CD4-positive, alpha-beta memory T cell (primary cell): ENCODE measurements at regions not wholly inside any gene's neighbourhood (a gene's known extent, or its start where the extent isn't known, plus 50 kb on each side); places are given as distances from the start of the nearest gene placed in this dataset.

Source experiments
- CTCF ChIA-PET: fragments of 350-600 bp; sonication (Branson Sonifier 250); formaldehyde crosslinking; loops from one replicate; lab custom pipeline; 2021; ENCODE audit warnings: inconsistent platforms; ENCODE audit not compliant: partially characterized antibody; lab: Charles Lee
- POLR2A ChIA-PET: fragments of 350-600 bp; sonication (Branson Sonifier 250); formaldehyde crosslinking; loops from one replicate; lab custom pipeline; 2021; ENCODE audit not compliant: partially characterized antibody; lab: Charles Lee
- DNase-seq, 5 donors: peaks; one replicate each; pipeline versions ENCODE4 v3.0.0 to v3.0.0-alpha.2; 2020 to 2022; ENCODE audit warnings: mixed read lengths in 1 of 5
- H3K27ac ChIP-seq: one replicate; pipeline ENCODE4 v1.7.0; 2013; ENCODE audit warnings: low read depth, low read length
- H3K27me3 ChIP-seq: 2 replicates; pipeline ENCODE4 v1.7.0; 2013; ENCODE audit warnings: mild to moderate bottlenecking, low read length, moderate library complexity; ENCODE audit not compliant: insufficient read depth
- H3K36me3 ChIP-seq: 2 replicates; pipeline ENCODE4 v1.7.0; 2013; ENCODE audit warnings: mild to moderate bottlenecking, low read length, moderate library complexity; ENCODE audit not compliant: insufficient read depth
- H3K4me1 ChIP-seq: 2 replicates; pipeline ENCODE4 v1.7.0; 2013; ENCODE audit warnings: mild to moderate bottlenecking, low read length, moderate library complexity; ENCODE audit not compliant: insufficient read depth
- H3K4me3 ChIP-seq, 2 donors: one replicate each; pipeline ENCODE4 v1.7.0; 2013; ENCODE audit warnings: low read length in 2 of 2, mild to moderate bottlenecking in 1 of 2
- H3K9me3 ChIP-seq, 2 donors: one replicate each; pipeline ENCODE4 v1.7.0; 2013; ENCODE audit warnings: low read length in 2 of 2, control low read depth in 1 of 2; ENCODE audit not compliant: control insufficient read depth in 1 of 2
- H3K27ac Mint-ChIP-seq, 7 donors: one replicate each; pipeline ENCODE4 v1.8.0; 2020 to 2021; ENCODE audit warnings: mixed read lengths in 7 of 7, mild to moderate bottlenecking in 6 of 7, inconsistent platforms in 3 of 7, moderate library complexity in 3 of 7
- H3K27me3 Mint-ChIP-seq, 2 donors: one replicate each; pipeline ENCODE4 v1.8.0; 2020 to 2021; ENCODE audit warnings: mixed read lengths in 2 of 2
- H3K36me3 Mint-ChIP-seq, 2 donors: one replicate each; pipeline ENCODE4 v1.8.0; 2020 to 2021; ENCODE audit warnings: mixed read lengths in 2 of 2, inconsistent platforms in 1 of 2, mild to moderate bottlenecking in 1 of 2
- H3K4me1 Mint-ChIP-seq, 4 donors: one replicate each; pipeline ENCODE4 v1.8.0; 2020 to 2021; ENCODE audit warnings: mixed read lengths in 4 of 4, mild to moderate bottlenecking in 1 of 4
- H3K4me3 Mint-ChIP-seq, 8 donors: one replicate each; pipeline ENCODE4 v1.8.0; 2020 to 2021; ENCODE audit warnings: mixed read lengths in 8 of 8, mild to moderate bottlenecking in 7 of 8, moderate library complexity in 6 of 8, inconsistent platforms in 3 of 8
- H3K9me3 Mint-ChIP-seq, 8 donors: one replicate each; pipeline ENCODE4 v1.8.0; 2020 to 2021; ENCODE audit warnings: mixed read lengths in 8 of 8, mild to moderate bottlenecking in 5 of 8, inconsistent platforms in 3 of 8, moderate library complexity in 1 of 8
- intact Hi-C: fragments of 100-400 bp; cut with micrococcal nuclease; formaldehyde crosslinking; loops from one replicate; pipeline ENCODE4 v1.15.1; 2023

DNA sequence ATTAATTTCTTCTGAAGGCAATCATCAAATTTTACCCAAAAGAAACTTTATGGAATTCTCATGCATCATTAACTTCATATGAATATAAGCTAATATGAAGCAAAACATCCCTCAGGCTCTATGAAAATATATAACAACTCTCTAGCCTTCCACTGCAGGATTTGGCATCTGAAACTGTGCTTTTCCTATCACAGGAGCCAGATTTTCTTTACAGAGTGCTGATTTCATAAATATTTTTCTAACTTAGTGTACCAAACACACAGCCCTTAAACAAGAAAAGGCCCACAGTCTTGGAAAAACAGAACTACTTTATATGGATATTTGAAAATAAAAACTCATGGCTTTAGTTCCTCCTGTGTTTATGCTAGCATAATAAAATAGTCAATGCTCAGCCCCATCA lies 559.5 kb upstream of the CHRM3 start:
- Mint-ChIP-seq H3K4me1 (no peaks in the 10 kb centered on the region), H3K9me3 (peaks cover 6 to 39% (median 16%) of the 10 kb centered on the region in 8 donors), H3K27me3 (no peaks in the 10 kb centered on the region), H3K36me3 (no peaks in the 10 kb centered on the region), H3K4me3 (no peak overlapping the region), H3K27ac (no peak overlapping the region)
- no peak overlapping the region for H3K27ac ChIP-seq
- no peak for DNase-seq
- no peaks in the 10 kb centered on the region for H3K36me3 ChIP-seq
- no peaks in the 10 kb centered on the region for H3K4me1 ChIP-seq
- intact Hi-C loops, result no loop called here
- POLR2A ChIA-PET, result no interaction called here
- no peaks in the 10 kb centered on the region for H3K27me3 ChIP-seq
- H3K9me3 ChIP-seq, result no peaks in the 10 kb centered on the region
- no peak overlapping the region for H3K4me3 ChIP-seq
- CTCF ChIA-PET, result no interaction called here

DNA sequence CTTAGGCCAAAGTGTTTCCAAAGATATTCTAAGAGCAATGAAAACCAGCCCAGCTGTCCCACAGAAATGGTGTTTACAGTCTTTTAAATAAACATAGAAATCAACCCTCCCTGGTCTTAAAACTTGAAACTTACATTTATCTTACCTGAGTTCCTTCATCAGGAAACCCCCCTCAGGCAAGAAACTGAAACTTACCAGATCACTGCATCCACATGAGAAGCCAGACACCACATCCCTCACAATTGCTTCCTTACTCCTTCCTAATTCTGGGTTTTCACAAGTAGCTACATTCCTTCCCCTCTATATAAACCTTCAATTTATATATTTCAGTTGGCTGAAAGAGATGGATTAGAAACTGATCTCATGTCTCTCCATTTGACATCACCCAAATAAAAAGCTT lies 563.0 kb upstream of the CHRM3 start:
- intact Hi-C loops, result no loop called here
- H3K4me1 Mint-ChIP-seq, result no peaks in the 10 kb centered on the region

DNA sequence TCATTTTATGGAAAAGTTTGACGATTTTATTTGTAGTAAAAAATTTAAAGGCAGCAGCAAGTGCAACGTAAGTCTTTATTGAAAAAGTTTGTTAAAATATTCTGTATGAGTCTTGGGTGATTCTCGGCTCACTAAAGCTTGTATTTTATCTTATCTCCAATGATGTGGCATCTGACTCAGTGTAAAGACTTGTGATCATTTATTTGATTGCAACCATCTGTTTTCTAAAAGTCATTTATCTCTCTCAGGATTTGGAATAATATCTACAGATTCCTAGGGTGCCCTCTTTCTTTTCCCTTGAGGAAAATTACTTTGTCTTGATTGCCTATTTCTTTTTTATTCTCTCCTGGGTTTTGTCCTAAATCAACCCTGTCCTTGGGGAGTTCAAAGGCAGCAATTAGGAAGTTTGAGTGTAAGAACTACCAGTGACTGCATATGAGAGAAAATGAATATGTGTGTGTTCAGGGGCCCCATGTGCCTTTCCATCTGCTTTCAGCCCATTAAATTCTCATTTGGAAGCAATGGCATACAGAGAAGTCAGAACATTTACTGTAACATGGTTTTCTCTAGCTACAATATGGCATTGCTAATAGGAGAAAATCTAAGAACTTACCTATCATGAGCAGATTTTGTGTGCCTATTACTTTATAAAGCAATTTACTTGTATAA lies 575.0 kb upstream of the CHRM3 start:
- no peak overlapping the region for H3K27ac Mint-ChIP-seq
- no peaks in the 10 kb centered on the region for H3K27me3 Mint-ChIP-seq
- Histone ChIP-seq H3K27ac (no peak overlapping the region), H3K9me3 (no peaks in the 10 kb centered on the region), H3K36me3 (no peaks in the 10 kb centered on the region), H3K27me3 (no peaks in the 10 kb centered on the region), H3K4me1 (no peaks in the 10 kb centered on the region), H3K4me3 (no peak overlapping the region)
- intact Hi-C loops, result no loop called here
- CTCF ChIA-PET, result no interaction called here
- H3K4me3 Mint-ChIP-seq, result no peak overlapping the region
- H3K4me1 Mint-ChIP-seq, result no peaks in the 10 kb centered on the region
- H3K9me3 Mint-ChIP-seq, result peaks cover 2 to 16% (median 5%) of the 10 kb centered on the region in 8 donors
- H3K36me3 Mint-ChIP-seq, result no peaks in the 10 kb centered on the region
- POLR2A ChIA-PET, result no interaction called here
- no peak for DNase-seq

More for the DNA sequence above, 563.0 kb upstream of the CHRM3 start:
- peaks cover 2 to 21% (median 7%) of the 10 kb centered on the region in 8 donors for H3K9me3 Mint-ChIP-seq
- no peak overlapping the region for H3K27ac Mint-ChIP-seq
- no peaks in the 10 kb centered on the region for H3K27me3 Mint-ChIP-seq
- H3K4me3 ChIP-seq, result no peak overlapping the region
- no peaks in the 10 kb centered on the region for H3K4me1 ChIP-seq
- H3K36me3 ChIP-seq, result no peaks in the 10 kb centered on the region
- ChIA-PET POLR2A (no interaction called here), CTCF (no interaction called here)
- H3K4me3 Mint-ChIP-seq, result no peak overlapping the region
- no peaks in the 10 kb centered on the region for H3K36me3 Mint-ChIP-seq
- no peaks in the 10 kb centered on the region for H3K27me3 ChIP-seq
- H3K27ac ChIP-seq, result no peak overlapping the region
- DNase-seq, result no peak
- no peaks in the 10 kb centered on the region for H3K9me3 ChIP-seq

DNA sequence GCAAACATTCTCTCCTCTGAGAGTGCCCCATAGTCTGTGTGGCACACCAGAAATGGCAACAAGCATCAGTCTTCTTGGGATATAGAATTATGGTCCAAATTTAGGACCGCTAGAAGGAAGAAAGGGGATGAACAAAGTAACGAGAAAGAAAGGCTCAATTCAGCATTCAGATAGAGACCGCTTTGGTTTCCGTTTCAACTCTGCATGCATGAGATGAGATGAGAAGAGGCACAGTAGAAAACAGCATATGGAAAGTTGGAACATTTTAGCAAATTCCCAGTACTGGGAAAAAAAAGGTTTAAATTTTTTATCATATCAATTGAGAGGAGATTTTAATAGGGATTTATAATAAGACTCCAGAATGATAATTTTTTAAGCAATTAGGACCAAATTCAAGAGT lies 595.5 kb upstream of the CHRM3 start:
- Histone ChIP-seq H3K4me3 (no peak overlapping the region), H3K4me1 (no peaks in the 10 kb centered on the region), H3K9me3 (no peaks in the 10 kb centered on the region), H3K36me3 (no peaks in the 10 kb centered on the region), H3K27me3 (no peaks in the 10 kb centered on the region), H3K27ac (no peak overlapping the region)
- intact Hi-C loops, result no loop called here
- DNase-seq, result no peak
- Mint-ChIP-seq H3K27me3 (no peaks in the 10 kb centered on the region), H3K4me1 (no peaks in the 10 kb centered on the region), H3K27ac (no peak overlapping the region), H3K36me3 (no peaks in the 10 kb centered on the region), H3K4me3 (no peak overlapping the region), H3K9me3 (peaks cover 2 to 16% (median 4%) of the 10 kb centered on the region in 8 donors)
- POLR2A ChIA-PET, result no interaction called here
- CTCF ChIA-PET, result no interaction called here

DNA sequence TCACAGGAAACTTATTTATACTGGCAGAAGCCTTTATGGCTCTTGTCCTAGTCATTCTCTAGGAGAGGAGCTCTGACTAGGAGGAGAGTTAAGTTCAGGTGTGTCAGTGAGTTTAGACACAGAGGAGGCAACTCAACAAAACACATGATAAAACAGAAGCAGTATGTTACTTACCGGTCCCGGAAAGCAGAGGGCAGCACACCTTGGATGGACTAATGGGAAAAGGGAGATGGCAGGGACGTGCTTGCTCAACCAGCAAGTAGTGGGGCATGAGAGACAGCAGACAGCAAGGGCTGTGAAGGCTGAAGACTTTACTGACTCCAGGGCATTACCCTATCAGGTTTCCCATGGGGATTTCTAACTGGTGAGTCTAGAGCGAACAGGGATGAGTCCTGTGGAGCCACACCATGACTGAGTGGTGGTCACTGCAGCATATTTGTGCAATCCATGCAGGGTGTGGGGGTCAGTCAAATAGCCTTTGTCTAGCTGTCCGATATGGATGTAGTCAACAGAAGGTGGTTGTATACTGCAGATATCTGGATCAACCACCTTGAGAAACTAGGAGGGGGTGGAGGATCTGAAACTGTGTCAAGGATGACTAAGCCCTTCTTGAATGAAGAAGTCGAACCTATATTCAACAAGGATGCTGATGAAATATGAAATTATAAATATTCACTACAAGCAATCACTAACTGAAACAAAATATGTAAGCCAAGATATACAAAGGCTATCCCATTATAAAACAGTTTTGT lies 596.3 kb upstream of the CHRM3 start:
- CTCF ChIA-PET, result no interaction called here
- H3K27ac ChIP-seq, result no peak overlapping the region
- H3K27me3 ChIP-seq, result no peaks in the 10 kb centered on the region
- H3K4me1 Mint-ChIP-seq, result no peaks in the 10 kb centered on the region
- H3K36me3 Mint-ChIP-seq, result no peaks in the 10 kb centered on the region
- H3K9me3 ChIP-seq, result no peaks in the 10 kb centered on the region
- H3K27ac Mint-ChIP-seq, result no peak overlapping the region
- no peaks in the 10 kb centered on the region for H3K27me3 Mint-ChIP-seq
- H3K9me3 Mint-ChIP-seq, result peaks cover 2 to 18% (median 4%) of the 10 kb centered on the region in 8 donors
- POLR2A ChIA-PET, result no interaction called here
- no peak overlapping the region for H3K4me3 Mint-ChIP-seq
- no peaks in the 10 kb centered on the region for H3K36me3 ChIP-seq
- no peaks in the 10 kb centered on the region for H3K4me1 ChIP-seq
- no peak for DNase-seq
- intact Hi-C loops, result no loop called here
- H3K4me3 ChIP-seq, result no peak overlapping the region

DNA sequence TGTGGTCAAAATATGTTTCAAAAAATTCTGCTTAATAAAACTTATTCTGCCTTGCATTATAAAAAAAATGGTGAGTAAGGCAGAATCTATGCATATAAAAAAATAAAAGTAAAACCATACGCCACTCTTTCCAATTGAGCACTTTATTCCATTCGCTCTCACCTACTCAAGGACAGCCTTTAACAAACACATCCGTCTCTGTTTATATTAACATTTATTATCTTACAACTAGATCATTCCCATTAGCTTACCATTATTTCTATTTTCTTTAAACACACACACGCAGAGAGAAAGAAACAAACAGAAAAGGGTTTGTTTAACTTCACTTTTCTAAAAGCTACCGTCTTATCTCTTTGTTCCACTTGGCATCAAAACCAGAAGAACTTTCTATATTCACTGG lies 598.9 kb upstream of the CHRM3 start:
- H3K4me1 ChIP-seq, result no peaks in the 10 kb centered on the region
- CTCF ChIA-PET, result interaction anchor here (0.8 kb wide), 1 partner anchor 11 kb away, joined by 3 read pairs; no protein-coding TSS in a partner anchor
- no peaks in the 10 kb centered on the region for H3K27me3 ChIP-seq
- Mint-ChIP-seq H3K27me3 (no peaks in the 10 kb centered on the region), H3K36me3 (no peaks in the 10 kb centered on the region), H3K27ac (no peak overlapping the region), H3K9me3 (peaks cover 0 to 13% (median 2%) of the 10 kb centered on the region in 8 donors), H3K4me1 (no peaks in the 10 kb centered on the region), H3K4me3 (no peak overlapping the region)
- H3K27ac ChIP-seq, result no peak overlapping the region
- no peaks in the 10 kb centered on the region for H3K9me3 ChIP-seq
- intact Hi-C loops, result no loop called here
- POLR2A ChIA-PET, result no interaction called here
- no peak overlapping the region for H3K4me3 ChIP-seq
- no peak for DNase-seq
- no peaks in the 10 kb centered on the region for H3K36me3 ChIP-seq

DNA sequence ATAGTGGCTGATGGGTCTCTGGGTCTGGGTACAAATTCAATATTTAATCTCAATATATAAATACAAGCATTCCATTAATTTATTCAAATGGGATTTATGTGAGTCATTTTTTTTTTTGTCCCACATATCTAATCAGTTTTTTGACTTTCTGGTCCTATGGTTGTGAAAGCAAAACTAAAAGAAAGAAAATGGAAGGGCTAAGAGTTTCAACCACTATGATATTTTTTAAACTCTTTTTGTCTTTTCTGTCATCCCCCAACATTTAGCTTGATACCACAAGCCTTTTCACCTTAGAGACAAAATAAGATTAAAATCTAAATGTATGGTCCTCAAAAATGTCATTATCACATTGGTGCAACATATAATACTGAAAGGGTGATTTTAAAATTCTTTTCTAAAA lies 602.7 kb upstream of the CHRM3 start:
- Mint-ChIP-seq H3K4me1 (no peaks in the 10 kb centered on the region), H3K4me3 (no peak overlapping the region), H3K27me3 (no peaks in the 10 kb centered on the region), H3K27ac (no peak overlapping the region), H3K36me3 (no peaks in the 10 kb centered on the region), H3K9me3 (peaks cover 0 to 12% (median 4%) of the 10 kb centered on the region in 8 donors)
- H3K36me3 ChIP-seq, result no peaks in the 10 kb centered on the region
- H3K27me3 ChIP-seq, result no peaks in the 10 kb centered on the region
- ChIA-PET POLR2A (no interaction called here), CTCF (no interaction called here)
- H3K4me3 ChIP-seq, result no peak overlapping the region
- DNase-seq, result no peak
- intact Hi-C loops, result no loop called here
- no peaks in the 10 kb centered on the region for H3K4me1 ChIP-seq
- no peak overlapping the region for H3K27ac ChIP-seq
- H3K9me3 ChIP-seq, result no peaks in the 10 kb centered on the region
